Bone marrow (tissue), 2 donors: ENCODE measurements at regions not wholly inside any gene's neighbourhood (a gene's known extent, or its start where the extent isn't known, plus 50 kb on each side); places are given as distances from the start of the nearest gene placed in this dataset.

ENCODE experiments used
- DNase-seq, 2 donors: peaks; one replicate each; lab custom pipeline; 2025; lab: John Stamatoyannopoulos, UW

DNA sequence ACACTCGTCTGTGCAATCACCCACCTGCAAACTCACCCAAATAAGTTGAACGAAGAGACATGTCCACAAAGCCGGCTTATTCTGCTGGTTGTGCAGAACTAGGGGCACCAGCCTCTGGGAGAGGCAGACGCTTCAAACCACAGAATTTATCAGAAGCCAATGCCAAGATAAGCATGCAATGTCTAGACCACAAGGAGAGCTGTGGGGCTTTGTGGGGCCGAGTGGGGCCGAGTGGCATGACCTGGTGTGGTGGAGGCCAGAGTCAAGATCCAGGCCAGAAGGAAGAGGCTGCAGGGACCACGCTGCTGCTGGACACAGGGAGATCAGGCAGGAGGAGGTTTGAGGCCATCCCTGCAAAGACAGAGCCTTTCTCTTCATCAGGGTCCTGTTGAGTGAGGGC is 259.0 kb downstream of the IRX2 start:
- DNase-seq, result no peak

DNA sequence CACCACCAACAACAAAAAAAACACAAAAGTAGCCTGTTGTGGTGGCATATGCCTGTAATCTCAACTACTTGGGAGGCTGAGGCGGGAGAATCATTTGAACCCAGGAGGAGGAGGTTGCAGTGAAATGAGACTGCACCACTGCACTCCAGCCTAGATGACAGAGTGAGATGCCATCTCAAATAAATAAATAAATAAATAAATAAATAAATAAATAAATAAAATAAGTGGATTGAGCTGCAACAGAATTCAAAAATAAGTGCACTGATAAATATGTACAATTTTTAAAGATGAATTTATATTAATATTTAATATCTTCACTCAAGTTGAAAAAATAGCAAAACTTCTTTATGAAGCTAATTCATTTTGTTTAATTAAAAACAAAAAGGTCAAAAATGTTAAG is 259.6 kb downstream of the IRX2 start:
- DNase-seq, result no peak

DNA sequence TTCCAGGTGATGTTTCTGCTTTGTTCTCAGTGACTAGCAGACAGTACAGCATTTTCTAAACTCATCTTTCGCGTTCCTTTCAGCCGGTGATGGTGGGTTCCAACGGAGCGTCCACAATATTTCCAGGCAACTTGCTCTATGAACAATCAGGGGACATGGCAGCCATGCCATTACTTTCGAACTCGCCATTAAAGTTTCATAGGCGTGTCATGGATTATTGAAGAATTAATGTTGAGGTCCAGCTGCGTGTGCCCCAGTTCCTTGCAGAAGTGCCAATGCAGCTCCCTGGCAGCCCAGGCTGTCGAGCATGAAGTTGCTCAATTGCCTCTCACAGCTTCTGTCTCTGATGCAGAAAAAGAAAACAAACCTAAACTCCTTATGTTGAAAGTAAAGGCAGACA is 262.2 kb downstream of the IRX2 start:
- no peak for DNase-seq

DNA sequence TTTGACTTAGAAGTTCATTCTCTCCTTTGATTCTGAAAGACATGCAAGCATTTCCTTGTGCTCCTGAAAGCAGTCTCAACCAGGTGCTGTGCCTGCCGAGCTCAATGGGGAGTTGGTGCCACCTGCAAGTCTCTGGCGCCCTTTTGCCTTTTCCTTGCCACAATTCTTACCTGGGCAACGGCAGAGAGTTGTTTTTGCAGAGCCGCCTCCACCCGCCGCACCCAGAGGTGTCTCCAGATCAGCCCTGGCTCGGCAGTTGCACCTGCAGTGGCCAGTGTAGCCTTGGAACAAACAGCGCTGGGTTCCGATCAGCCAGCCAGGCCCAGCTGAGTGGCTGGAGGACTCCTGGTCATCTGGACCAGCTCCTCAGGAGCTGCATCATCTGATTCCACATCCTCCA is 262.9 kb downstream of the IRX2 start:
- DNase-seq, result no peak

DNA sequence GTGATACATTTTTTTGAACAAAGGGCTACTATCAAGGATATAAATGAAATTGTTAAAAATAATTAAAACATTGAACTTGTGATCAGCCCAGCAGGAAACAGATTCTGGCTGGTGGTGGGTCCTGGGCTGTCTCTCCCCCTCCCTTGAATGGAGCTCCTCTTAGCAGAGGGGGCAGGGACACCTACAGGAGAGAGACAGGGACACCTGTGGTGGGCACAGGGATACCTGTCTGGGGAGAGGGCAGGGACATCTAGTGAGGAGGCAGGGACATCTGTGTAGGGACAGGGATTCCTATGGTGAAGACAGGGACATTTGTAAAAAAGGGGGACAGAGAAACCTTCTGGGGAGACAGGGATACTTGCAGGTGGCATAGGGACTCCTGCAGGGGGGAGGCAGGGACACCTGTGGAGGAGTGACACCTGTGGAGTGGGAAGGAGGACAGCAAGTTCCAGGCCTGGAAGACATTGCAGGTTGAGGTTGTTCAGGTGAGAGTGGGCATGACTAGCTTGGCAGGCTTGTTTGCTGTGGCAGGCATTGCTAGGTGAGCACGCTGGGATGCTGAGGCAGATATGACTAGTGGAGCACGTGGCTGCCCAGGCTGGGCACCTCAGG is 264.2 kb downstream of the IRX2 start:
- DNase-seq, result no peak

GRCh38 chr5:2486373-2486772 is 265.1 kb downstream of the IRX2 start:
- no peak for DNase-seq

GRCh38 chr5:2482778-2483177 is 268.7 kb downstream of the IRX2 start:
- DNase-seq, result no peak

DNA sequence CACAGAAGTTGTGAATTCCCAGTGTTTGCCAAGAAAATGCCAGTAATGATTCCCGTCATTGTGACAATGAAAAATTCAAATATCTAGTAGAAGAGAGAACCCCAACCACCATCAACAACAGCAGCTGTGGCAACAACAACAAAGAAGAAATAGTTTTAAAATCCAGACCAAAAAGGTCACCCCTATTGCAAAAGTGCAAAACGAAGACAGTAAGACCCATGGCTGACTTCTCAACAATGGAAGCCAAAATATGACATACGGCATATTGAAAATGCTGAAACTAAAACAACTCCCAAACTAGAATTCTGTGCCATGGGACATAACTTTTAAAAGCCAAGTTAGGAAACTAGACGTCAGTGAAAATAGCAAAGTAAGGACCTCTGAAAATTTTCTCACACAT is 270.6 kb downstream of the IRX2 start:
- no peak for DNase-seq

- DNase-seq, result no peak
These were observed 275.6 kb downstream of the IRX2 start for GRCh38 chr5:2475902-2476301.

- DNase-seq, result no peak
These were observed 278.8 kb downstream of the IRX2 start for GRCh38 chr5:2472670-2473069.

DNA sequence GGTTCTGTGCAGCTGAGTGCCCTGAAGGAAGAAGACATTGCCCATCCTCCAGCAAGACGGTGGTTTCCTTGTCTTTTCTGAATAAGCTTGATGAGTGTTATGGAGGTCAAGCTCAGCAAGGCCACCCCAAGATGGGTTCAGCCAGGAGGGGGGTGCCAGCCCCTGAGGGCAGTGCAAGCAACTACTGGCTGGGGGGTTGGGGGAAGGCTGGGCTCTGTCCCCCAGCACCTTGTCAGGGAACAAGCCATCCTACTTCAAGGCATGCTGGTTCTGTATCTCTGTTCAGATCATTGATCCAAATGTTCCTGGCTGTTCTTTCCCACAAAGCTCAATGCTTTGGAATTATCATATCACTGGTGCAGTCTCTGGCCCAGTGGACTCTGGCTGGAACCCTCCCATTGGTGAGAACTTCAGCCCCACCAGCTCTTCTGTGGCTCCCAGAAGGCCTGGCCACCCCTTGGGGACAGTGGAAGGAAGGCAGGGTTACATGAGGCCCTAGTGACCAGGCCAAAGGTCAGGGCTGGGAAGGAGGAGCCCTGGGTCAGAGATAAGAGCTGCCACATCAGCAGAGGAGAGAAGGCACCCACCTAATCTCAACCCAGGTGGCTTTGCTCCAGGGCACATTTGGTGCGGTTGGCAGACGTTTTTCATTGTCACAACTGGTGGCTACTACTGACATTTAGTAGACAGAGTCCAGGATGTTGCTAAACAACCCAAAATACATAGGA is 280.2 kb downstream of the IRX2 start:
- DNase-seq, result no peak

GRCh38 chr5:2466966-2467365 is 284.5 kb downstream of the IRX2 start:
- no peak for DNase-seq

- DNase-seq, result no peak
These were observed 286.1 kb downstream of the IRX2 start for GRCh38 chr5:2465383-2465782.

DNA sequence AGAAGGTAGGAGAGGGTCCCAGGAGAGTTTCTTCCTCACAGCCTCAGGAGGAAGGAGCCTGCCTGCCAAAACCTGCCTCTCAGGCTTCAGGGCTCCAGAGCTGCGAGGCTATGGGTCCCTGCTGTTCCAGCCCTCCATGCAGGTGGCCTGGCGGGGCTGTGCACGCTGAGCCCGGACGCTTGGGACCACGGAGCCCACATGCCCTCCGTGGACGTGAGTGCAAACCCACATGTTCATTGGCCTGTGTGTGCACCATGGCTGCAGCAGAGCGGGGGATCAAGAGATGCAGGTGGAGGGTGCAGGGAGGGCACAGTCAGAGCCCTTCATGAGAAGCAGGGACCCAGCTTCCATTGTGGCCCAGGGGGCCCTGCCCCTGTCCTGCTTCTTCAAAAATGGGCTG is 287.3 kb downstream of the IRX2 start:
- no peak for DNase-seq

DNA sequence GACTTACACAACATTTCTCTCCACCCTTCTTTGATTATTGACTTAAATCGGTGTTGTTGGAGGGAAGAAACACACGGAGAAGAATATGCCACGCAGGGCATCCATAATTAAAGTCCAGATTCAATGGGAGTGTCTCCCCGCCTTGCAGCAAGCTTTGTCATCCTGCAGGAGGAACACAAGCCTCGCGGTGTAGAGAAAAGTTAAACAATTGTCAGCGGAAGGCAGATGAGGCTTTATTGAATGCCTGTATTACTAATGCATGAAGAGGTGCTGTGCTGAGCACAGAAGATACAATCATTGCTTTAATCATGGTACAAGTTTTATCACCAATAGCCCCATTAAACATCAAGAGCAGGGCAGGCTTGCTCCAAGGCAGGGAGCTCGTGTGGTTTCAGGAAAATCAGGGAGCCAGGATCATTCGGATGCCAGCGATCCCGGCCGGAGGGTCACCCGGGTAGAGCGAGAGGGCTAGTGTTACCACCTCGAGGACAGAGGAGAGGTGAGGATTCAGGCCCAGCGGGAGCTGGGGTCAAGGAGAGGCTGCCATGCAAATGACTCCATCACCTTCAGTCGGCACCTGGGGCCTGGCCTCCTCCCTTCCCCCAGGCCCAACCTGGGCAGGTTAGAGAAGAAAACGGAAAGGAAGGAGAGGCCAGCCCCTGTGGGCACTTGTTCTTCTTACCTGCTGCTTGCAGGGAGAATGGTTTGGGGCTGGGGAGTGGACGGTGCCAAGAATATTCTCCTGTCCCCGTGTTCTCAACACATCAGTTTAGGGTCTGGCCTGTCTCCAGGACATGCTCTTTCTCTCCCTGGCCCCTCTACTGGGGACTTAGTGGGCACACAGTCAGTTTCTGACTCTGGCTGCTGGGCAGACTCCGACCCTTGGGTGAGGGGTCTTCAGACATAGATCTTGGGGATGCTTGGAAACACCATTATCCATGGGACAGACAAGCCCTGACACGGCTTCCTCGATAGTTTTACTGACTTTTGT is 289.5 kb downstream of the IRX2 start:
- no peak for DNase-seq

DNA sequence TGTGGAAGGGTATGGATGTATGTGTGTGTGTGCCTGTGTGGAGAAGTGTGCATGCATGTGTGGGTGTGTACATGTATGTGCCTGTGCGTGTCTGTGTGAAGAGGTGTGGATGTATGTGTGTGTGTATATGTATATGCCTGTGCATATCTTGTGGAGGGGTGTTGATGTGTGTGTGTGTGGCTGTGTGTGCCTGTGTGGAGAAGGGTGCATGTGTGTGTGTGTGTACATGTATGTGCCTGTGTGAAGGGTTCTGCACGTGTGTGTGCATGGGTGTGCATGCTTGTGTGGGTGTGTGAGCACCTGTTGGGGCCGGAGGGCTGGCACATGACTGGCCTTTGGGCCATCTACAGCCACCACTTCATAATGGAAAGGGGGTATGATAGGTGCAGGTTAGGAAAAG is 291.4 kb downstream of the IRX2 start:
- DNase-seq, result no peak

DNA sequence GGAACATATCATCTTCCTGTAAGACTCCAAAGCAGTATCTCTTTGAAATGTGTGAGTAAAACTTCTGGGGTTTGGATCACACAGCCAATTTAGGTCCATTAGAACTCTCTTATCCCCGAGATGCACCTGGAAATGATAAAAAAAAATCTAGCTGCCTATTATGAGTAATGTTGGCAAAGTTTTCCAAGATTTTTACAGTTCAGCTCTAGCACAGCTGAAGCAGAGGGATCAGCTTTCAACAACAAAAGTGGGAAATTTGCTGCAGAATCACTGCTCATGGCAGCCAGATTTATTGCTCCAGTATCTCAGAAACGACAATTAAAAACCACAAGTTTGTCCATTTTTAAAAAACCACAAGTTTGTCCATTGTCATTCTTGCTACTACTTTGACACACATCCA is 292.2 kb downstream of the IRX2 start:
- DNase-seq, result no peak

DNA sequence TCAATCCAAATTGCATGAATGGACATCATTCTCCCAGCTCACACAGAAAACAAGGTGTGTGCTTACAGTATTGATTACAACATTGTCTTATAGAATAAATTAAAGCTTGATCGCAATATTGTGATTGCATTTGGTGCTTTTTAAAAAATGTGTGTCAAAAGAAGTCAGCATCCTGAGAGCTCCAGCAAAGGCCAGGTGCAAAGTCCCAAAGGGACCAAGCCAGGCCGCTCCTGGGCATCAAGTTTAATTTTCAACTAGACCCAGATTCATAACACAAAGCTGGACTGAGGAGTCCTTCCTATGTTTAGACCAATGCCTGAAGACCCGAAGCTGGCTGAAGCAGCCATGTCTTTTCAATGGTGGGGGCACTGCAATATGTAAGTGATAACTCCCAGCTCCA is 295.6 kb downstream of the IRX2 start:
- DNase-seq, result no peak

- DNase-seq, result no peak
These were observed 296.6 kb downstream of the IRX2 start for GRCh38 chr5:2454876-2455275.

DNA sequence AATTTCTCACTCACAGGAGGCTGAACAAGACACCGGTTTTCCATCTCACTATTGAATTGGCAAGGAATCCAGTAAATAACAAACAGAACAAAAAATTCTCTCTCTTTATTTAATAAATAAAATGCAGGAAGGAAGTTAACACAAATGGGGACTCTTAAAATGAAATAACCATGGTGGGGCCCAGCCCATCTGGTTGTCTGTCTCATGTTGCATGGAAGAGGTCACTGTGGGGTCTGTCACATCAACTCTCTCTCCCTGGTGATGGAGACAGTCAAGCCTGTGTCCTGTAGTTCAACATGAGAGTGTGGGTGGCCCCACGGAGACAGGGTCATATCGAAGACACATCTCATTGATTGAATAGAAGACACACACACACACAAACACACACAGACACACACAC is 297.7 kb downstream of the IRX2 start:
- DNase-seq, result no peak

- DNase-seq, result no peak
These were observed 300.4 kb downstream of the IRX2 start for GRCh38 chr5:2451100-2451499.

- no peak for DNase-seq
These were observed 308.8 kb downstream of the IRX2 start for GRCh38 chr5:2442496-2443354.
